GM18508 (cell line): ENCODE measurements at regions not wholly inside any gene's neighbourhood (a gene's known extent, or its start where the extent isn't known, plus 50 kb on each side); places are given as distances from the start of the nearest gene placed in this dataset.

Experiments used
- ATAC-seq: cut with Tn5 transposase; IDR thresholded peaks from one replicate; pipeline ENCODE4 v1.9.1; 2021; ENCODE audit warnings: moderate number of reproducible peaks; ENCODE audit not compliant: insufficient read depth, unreplicated experiment

DNA sequence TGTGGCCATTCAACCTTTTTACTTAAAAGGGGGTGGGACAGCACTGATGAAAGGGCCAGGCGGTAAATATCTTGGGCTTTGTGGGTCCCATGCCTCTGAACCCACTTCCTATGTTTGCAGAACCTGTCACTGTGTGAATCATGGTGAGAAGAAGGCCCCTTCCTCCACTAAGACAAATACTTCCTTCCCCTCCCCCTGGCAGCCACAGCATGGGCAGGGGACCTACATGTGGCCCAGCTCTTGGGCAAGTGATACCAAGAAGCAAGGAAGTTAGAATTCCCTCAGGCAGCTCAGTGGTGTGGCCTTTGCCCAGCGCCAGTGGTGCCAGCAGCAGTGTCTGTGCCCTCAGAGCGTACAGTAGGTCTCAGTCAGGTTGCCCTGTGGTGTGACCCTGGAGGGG, 168.6 kb downstream of the TRIM33 start:
- no peak for ATAC-seq

DNA sequence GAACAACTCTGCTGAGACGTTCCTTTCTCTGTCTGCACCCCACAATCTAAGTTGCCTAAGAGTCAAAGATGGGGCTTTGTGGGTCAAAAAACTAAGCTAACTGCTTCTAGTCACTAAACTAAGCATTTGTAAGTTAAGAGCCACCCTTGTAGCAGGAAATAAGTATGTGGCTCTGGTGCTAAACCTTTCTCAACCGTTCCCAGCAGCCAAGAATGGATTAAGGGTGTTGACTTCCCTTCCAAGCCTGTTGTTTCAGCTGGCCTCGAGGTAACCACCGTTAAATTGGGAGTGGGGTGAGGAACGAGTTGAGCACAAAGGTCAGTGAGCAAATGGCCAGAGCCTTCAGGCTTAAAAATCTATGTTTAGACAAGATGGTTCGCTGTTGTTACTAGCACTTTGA, 169.1 kb downstream of the TRIM33 start:
- no peak for ATAC-seq

DNA sequence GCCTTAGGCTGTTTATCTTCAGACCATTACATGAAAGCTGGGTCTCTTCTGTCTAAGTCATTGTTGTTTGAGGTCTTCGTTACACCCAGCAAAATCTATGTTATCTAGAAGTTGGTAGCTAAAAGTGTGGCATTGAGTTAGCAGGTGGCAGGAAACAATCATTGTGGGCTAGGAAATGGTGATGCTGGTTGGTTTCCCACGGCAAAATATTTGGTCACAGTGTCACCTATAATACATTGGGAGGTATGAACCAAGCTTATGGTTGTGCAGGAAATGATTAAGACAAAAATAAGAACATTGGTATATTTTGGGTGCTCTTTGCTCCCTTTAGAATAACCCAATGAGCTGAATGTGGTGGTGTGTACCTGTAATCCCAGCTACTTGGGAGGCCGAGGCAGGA, 169.7 kb downstream of the TRIM33 start:
- no peak for ATAC-seq

- no peak for ATAC-seq
These were observed 170.1 kb downstream of the TRIM33 start for GRCh38 chr1:114340892-114341291.

- no peak for ATAC-seq
These were observed 171.6 kb downstream of the TRIM33 start for GRCh38 chr1:114339379-114339778.

DNA sequence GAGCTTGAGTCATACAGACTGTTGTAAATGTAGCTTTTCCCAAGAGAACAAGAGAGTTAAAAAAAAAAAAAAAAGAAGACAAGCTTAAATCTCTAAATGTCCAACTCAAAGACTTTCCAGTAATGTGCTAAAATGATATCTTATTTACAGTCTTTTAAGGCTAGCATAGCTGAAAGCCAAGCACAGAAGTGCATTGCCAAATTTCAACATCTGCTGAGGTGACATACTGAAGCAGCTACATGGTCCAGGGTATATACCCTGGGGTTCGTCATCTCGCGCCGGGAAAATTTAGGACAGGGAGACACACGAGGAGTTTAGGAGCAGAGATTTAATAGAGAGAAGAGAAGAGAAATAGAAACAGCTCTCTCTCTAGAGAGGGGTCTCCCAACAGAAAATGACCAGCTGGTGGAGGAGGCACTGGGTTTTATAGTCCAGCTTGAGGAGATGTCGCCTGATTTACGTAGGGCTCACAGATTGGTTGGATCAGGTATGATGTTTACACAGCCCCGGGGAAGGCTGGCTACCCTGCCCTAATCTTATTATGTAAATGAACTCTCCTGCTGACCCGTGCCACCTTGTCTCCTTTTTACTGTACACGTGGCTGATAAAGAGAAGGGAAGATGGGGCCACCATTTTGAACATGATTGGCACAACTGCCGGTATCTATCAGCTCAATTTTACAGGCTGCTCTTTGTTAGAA, 172.7 kb downstream of the TRIM33 start:
- no peak for ATAC-seq

DNA sequence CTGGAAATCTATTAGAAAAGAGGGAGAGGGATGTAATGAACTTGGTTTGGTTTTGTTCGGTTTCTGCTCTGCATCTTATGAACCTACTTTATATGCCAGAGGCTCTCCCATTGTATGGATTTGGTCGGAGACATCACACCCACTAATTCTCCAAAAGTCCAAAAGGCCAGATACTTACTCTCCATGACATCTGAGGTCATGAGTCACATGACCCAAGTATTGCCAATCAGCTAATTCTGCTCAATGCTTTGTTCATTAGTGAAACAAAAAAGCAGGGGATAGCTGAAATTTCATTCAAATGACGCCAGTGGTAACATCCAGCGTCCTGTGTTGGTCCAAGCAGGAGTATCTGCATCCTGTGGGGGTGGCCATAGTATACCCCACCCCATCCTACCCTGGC, 173.6 kb downstream of the TRIM33 start:
- ATAC-seq, result no peak

DNA sequence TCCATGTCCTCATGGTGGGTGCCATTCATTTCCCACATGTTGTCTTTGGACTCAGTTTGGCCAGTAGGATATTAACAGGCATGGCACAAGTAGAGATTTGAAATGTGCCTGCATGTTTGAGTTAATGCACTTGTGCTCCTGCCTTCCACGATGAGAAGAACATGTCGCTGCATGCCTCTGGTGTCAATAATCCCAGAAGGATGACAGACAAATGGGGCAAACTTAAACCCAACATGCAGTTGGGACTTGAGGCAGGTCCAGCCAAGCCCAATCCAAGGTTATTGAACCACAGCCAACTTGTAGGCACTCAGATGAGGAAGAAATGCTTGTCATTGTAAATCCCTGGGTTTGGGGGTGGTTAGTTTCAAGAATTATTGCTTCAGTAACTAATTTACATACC, 174.6 kb downstream of the TRIM33 start:
- ATAC-seq, result no peak

- no peak for ATAC-seq
These were observed 175.7 kb downstream of the TRIM33 start for GRCh38 chr1:114335273-114335672.

- no peak for ATAC-seq
These were observed 176.7 kb downstream of the TRIM33 start for GRCh38 chr1:114334297-114334696.

DNA sequence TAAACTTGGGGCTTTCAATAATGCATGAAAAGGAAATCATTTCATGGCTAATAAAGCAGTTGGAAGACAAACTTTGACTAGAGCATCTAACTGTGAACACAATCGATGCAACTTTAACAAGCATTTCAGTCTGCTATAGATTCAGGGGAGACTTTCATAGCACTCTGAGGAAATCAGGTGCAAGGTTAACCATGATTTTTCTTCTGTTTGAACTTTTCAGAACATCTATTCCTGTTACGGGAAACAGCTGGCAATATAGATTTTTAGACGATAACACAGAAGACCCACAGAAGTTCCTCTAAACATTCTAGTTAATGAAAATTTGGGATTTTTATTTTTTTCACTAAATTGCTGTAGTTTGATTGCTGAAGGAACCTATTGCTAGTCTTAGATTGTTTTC, 177.3 kb downstream of the TRIM33 start:
- no peak for ATAC-seq

GRCh38 chr1:114331936-114332335, 178.3 kb upstream of the SYT6 start:
- no peak for ATAC-seq

DNA sequence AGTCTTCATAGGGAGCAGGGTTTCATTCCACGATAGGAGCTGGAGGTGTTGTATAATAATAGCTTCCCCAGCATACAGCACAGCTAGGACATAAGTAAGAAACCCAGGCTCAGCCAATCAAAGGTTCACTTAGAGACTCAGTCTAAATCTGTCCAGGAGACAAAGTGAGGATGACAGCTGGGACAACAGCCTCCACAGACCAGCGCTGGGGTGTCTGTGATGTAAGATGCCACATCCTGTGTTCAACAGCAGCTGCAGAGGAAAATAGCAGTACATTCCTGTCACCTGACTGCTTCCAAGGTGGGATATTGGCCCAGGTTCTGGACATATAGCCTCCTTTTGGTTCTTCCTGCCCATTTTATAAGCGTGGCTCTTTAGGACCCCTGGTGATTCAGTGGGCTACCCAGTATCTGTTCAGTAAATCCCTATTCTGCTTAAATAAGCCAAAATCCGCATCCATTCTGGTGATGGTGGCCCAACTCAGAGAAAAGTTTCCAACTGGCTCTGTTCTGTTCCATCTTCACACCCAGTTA, 176.8 kb upstream of the SYT6 start:
- no peak for ATAC-seq

GRCh38 chr1:114328361-114328904, 174.8 kb upstream of the SYT6 start:
- no peak for ATAC-seq

DNA sequence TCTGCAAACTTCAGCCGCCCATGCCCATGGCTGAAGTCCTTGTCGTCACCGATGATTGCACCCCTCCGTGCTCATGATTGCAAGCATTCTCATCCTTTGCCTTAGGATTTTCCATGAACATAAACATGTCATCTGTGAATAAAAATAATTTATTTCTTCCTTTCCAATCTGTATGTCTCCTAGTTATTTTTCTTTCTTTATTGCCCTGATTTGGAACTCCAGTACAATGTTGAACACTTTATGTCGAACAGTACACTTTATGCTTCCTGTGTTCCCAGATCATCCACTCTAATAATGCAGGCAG, 170.9 kb upstream of the SYT6 start:
- ATAC-seq, result no peak

- ATAC-seq, result no peak
These were observed 170.4 kb upstream of the SYT6 start for GRCh38 chr1:114323959-114324661.

DNA sequence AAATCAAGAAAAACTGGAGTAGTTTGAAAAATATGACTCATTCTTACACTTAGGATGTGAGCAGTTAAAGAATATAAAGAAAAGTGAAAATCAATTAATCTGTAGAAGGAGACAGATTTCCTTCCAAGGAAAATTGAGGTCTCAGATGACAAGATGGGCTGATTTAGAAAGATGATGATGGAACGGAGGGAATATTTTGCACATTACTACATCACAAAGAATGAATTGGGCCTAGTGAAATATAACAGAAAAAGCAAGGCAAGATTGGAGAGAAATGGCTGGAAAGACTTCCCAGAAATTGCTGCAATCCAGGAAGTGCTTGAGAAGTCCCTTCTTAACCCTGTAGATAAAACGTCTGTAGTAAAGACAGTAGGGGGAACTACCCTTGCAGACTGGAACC, 169.1 kb upstream of the SYT6 start:
- no peak for ATAC-seq

DNA sequence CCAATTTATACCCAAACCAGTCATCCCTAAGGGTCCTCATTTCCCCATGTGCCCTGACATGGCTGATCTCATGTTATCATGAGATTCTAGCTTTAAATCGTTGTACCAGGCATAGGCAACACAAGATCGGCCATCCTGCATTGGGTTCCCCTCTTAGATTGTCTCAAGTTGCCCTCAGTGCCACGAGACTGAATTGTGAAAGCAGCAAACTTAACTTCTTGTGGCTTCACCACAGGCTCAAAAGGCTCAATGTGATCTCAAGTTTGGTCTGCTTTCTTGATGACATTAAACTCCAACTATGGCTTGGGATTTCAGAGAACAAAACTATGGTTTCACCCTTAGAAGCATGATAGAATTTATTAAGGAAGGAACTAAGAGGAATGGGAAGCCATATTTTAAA, 168.5 kb upstream of the SYT6 start:
- ATAC-seq, result no peak

GRCh38 chr1:114320586-114320985, 166.9 kb upstream of the SYT6 start:
- no peak for ATAC-seq

DNA sequence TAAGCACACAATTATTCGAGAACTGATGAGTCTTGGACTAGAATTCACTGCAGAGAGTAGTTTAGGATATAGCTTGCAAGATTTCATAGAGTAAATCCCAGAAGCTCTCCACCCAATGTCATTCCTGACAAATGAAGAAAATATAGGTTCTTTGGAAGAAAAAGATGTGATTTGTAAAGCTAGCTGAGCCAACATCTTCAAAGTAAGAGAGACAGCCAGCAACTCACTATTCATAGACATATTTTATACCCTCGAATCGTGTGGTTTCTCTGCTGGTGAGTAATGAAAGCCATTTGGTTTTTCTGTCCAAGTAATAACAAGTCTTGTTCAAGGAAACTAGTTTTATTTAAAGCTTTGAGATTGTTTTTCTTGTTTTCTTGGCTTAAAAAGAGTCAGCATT, 165.7 kb upstream of the SYT6 start:
- no peak for ATAC-seq

DNA sequence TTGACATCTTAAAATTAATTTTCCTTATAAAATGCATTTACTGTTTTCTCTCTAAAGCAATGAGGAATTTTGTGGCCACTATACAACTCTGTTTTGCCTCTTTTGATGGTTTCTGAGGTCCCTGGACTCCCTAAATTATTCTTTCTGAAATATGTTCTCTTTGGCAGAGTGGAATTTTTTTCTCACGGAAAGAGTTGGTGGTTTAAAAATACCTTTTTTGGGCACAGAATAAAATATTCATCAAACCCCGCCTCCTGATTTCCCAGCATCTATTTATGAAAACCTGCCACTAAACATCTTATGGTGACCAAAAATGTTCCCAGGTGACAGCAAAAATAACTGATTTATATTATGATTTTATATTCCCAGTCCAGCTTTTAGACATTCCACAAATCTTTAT, 165.3 kb upstream of the SYT6 start:
- ATAC-seq, result no peak

DNA sequence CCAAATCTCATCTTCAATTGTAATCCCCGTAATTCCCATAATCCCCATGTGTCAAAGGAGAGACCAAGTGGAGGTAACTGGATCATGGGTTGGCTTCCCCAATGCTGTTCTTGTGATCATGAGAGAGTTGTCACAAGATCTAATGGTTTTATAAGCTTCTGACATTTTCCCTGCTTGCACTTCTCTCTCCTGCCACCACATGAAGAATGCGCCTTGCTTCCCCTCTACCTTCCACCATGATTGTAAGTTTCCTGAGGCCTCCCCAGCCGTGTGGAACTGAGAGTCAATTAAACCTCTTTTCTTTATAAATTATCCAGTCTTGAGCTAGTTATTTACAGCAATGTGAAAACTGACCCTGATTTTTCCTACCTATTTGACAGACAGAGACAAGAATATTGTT, 162.5 kb upstream of the SYT6 start:
- ATAC-seq, result no peak
